ENCODE measurements at regions not wholly inside any gene's neighbourhood (a gene's known extent, or its start where the extent isn't known, plus 50 kb on each side); places are given as distances from the start of the nearest gene placed in this dataset.

GRCh38 chr22:35014812-35015211 is 51.1 kb upstream of the ISX start:
- Mint-ChIP-seq H3K27me3 (no peaks in the 10 kb centered on the region), H3K36me3 (ENCODE audit: low read depth) (no peaks in the 10 kb centered on the region), H3K9me3 (no peaks in the 10 kb centered on the region), H3K4me3 (no peak overlapping the region), H3K27ac (no peak overlapping the region), H3K4me1 (no peaks in the 10 kb centered on the region)
- no peak for TF ChIP-seq CTCF (IDR thresholded peaks at IDR 0.05)
- POLR2A ChIA-PET, result no interaction called here
- no peak for DNase-seq
- intact Hi-C loops (cut with micrococcal nuclease), result no loop called here
- CTCF ChIA-PET, result no interaction called here
- ATAC-seq (ENCODE audit: low read depth), result no peak

Data from activated B cell treated with CpG ODN at 0.5 μM for 24 hours (primary cell).